ENCODE measurements at regions not wholly inside any gene's neighbourhood (a gene's known extent, or its start where the extent isn't known, plus 50 kb on each side); places are given as distances from the start of the nearest gene placed in this dataset.
A peak's percentile ranks its signal among the peaks of the same experiment; 100 is the strongest.

- no peak overlapping the region for H3K4me3 ChIP-seq
- no peak for DNase-seq
- no peaks in the 10 kb centered on the region for H3K36me3 ChIP-seq (ENCODE audit: low read depth)
- TF ChIP-seq CTCF (IDR thresholded peaks at IDR 0.05) = no peak
- H3K9me3 ChIP-seq = no peaks in the 10 kb centered on the region
- intact Hi-C loops (cut with DNase I, micrococcal nuclease) = no loop called here
- peaks cover 10% of the 10 kb centered on the region for H3K4me1 ChIP-seq (ENCODE audit: low read depth)
- no peak for ATAC-seq
These were observed 114.9 kb upstream of the ADGRF1 start for GRCh38 chr6:47157063-47157462.

- H3K36me3 ChIP-seq (ENCODE audit: low read depth) = no peaks in the 10 kb centered on the region
- H3K9me3 ChIP-seq = no peaks in the 10 kb centered on the region
- H3K4me1 ChIP-seq (ENCODE audit: low read depth) = peaks cover 4% of the 10 kb centered on the region
- no peak for ATAC-seq
- intact Hi-C loops (cut with DNase I, micrococcal nuclease) = no loop called here
- DNase-seq = no peak
- TF ChIP-seq CTCF (IDR thresholded peaks at IDR 0.05) = no peak
- no peak overlapping the region for H3K4me3 ChIP-seq
These were observed 114.1 kb upstream of the ADGRF1 start for GRCh38 chr6:47156196-47156595.

GRCh38 chr6:47153404-47153755 is 111.2 kb upstream of the ADGRF1 start:
- H3K36me3 ChIP-seq (ENCODE audit: low read depth) = no peaks in the 10 kb centered on the region
- TF ChIP-seq CTCF (IDR thresholded peaks at IDR 0.05) = no peak
- no peaks in the 10 kb centered on the region for H3K4me1 ChIP-seq (ENCODE audit: low read depth)
- peak; percentile 47 for ATAC-seq
- DNase-seq = no peak
- no peaks in the 10 kb centered on the region for H3K9me3 ChIP-seq
- no peak overlapping the region for H3K4me3 ChIP-seq
- intact Hi-C loops (cut with DNase I, micrococcal nuclease) = no loop called here

- Histone ChIP-seq H3K4me1 (ENCODE audit: low read depth) (no peaks in the 10 kb centered on the region), H3K4me3 (no peak overlapping the region), H3K9me3 (no peaks in the 10 kb centered on the region), H3K36me3 (ENCODE audit: low read depth) (no peaks in the 10 kb centered on the region)
- TF ChIP-seq CTCF (IDR thresholded peaks at IDR 0.05) = no peak
- intact Hi-C loops (cut with DNase I, micrococcal nuclease) = no loop called here
- DNase-seq = no peak
- peak; percentile 20 for ATAC-seq
These were observed 110.7 kb upstream of the ADGRF1 start for GRCh38 chr6:47152666-47153403.

GRCh38 chr6:47151232-47151898 is 109.2 kb upstream of the ADGRF1 start:
- Histone ChIP-seq H3K4me3 (no peak overlapping the region), H3K4me1 (ENCODE audit: low read depth) (peaks cover 6% of the 10 kb centered on the region), H3K9me3 (no peaks in the 10 kb centered on the region)

More at GRCh38 chr6:47151232-47151898, 109.2 kb upstream of the ADGRF1 start:
- ATAC-seq = no peak
- intact Hi-C loops (cut with DNase I, micrococcal nuclease) = no loop called here
- H3K36me3 ChIP-seq (ENCODE audit: low read depth) = no peaks in the 10 kb centered on the region
- TF ChIP-seq CTCF (IDR thresholded peaks at IDR 0.05) = no peak
- no peak for DNase-seq
